HEK293T (cell line): ENCODE measurements at regions not wholly inside any gene's neighbourhood (a gene's known extent, or its start where the extent isn't known, plus 50 kb on each side); places are given as distances from the start of the nearest gene placed in this dataset.

Source experiments
- ARNT ChIP-seq: fragments of 450-650 bp; IDR thresholded peaks from 2 replicates; pipeline ENCODE4 v1.6.1; 2017; ENCODE audit warnings: mild to moderate bottlenecking
- BHLHE40 ChIP-seq: fragments of 450-650 bp; IDR thresholded peaks from 2 replicates; pipeline ENCODE4 v1.6.1; 2016; ENCODE audit warnings: mild to moderate bottlenecking, moderate library complexity, borderline replicate concordance
- FOXA1 ChIP-seq: fragments of 450-650 bp; IDR thresholded peaks from 2 replicates; pipeline ENCODE4 v1.6.1; 2016; ENCODE audit warnings: mild to moderate bottlenecking
- FOXK2 ChIP-seq: fragments of 450-650 bp; IDR thresholded peaks from 2 replicates; pipeline ENCODE4 v1.6.1; 2016; ENCODE audit warnings: mild to moderate bottlenecking
- FOXM1 ChIP-seq: fragments of 450-650 bp; IDR thresholded peaks from 2 replicates; pipeline ENCODE4 v1.6.1; 2017; ENCODE audit warnings: mild to moderate bottlenecking, borderline replicate concordance
- HDGF ChIP-seq: fragments of 450-650 bp; IDR thresholded peaks from 2 replicates; pipeline ENCODE4 v1.6.1; 2017; ENCODE audit warnings: antibody characterized with exemption, borderline replicate concordance
- L3MBTL2 ChIP-seq: fragments of 450-650 bp; conservative IDR thresholded peaks from 2 replicates; pipeline ENCODE4 v1.6.1; 2016; ENCODE audit warnings: mild to moderate bottlenecking
- PKNOX1 ChIP-seq: fragments of 450-650 bp; IDR thresholded peaks from 2 replicates; pipeline ENCODE4 v1.6.1; 2016
- SP1 ChIP-seq: fragments of 450-650 bp; IDR thresholded peaks from 2 replicates; pipeline ENCODE4 v1.6.1; 2017
- SUZ12 ChIP-seq: fragments of 450-650 bp; IDR thresholded peaks from 2 replicates; pipeline ENCODE4 v1.6.1; 2016; ENCODE audit warnings: mild to moderate bottlenecking

GRCh38 chr2:8219096-8219495 is 462.8 kb upstream of the ID2 start:
- TF ChIP-seq SUZ12 (no peak), BHLHE40 (no peak), SP1 (no peak), ARNT (no peak), FOXA1 (no peak), PKNOX1 (no peak), L3MBTL2 (no peak), FOXK2 (no peak), HDGF (no peak), FOXM1 (no peak)
